GM23338 (cell line): ENCODE measurements at regions not wholly inside any gene's neighbourhood (a gene's known extent, or its start where the extent isn't known, plus 50 kb on each side); places are given as distances from the start of the nearest gene placed in this dataset.

ENCODE experiments used
- ATAC-seq: fragments of 200-7000 bp; cut with Tn5 transposase; 3 replicates; pipeline ENCODE4 v1.9.1; 2020
- DNase-seq: peaks from one replicate; pipeline ENCODE4 v3.0.0-alpha.2; 2015; ENCODE audit warnings: low spot score
- H2AFZ ChIP-seq: fragments of 200-600 bp; sonication (generic); 2 replicates; pipeline ENCODE4 v1.8.0; 2016; ENCODE audit warnings: antibody characterized with exemption, mild to moderate bottlenecking, moderate library complexity
- H3F3A ChIP-seq: fragments of 200-600 bp; sonication (generic); replicated peaks from 2 replicates; pipeline ENCODE4 v1.8.0; 2017; ENCODE audit warnings: antibody characterized with exemption, mixed run types, low read depth
- H3K27ac ChIP-seq: fragments of 200-600 bp; sonication (generic); 2 replicates; pipeline ENCODE4 v1.6.1; 2016; ENCODE audit warnings: low read depth
- H3K27me3 ChIP-seq: fragments of 200-600 bp; sonication (generic); 2 replicates; pipeline ENCODE4 v1.8.0; 2016; ENCODE audit warnings: mild to moderate bottlenecking, mixed run types, moderate library complexity; ENCODE audit not compliant: insufficient read depth
- H3K36me3 ChIP-seq: fragments of 200-600 bp; sonication (generic); 2 replicates; pipeline ENCODE4 v1.8.0; 2016; ENCODE audit warnings: mild to moderate bottlenecking; ENCODE audit not compliant: insufficient read depth
- H3K4me1 ChIP-seq: fragments of 200-600 bp; sonication (generic); 2 replicates; pipeline ENCODE4 v1.8.0; 2016; ENCODE audit warnings: mild to moderate bottlenecking, moderate library complexity; ENCODE audit not compliant: insufficient read depth
- H3K4me2 ChIP-seq: fragments of 200-600 bp; sonication (generic); 2 replicates; pipeline ENCODE4 v1.7.1; 2017; ENCODE audit warnings: mixed run types
- H3K4me3 ChIP-seq: fragments of 200-600 bp; sonication (generic); 2 replicates; pipeline ENCODE4 v1.6.1; 2016; ENCODE audit warnings: mixed run types
- H3K79me2 ChIP-seq: fragments of 200-600 bp; sonication (generic); replicated peaks from 2 replicates; pipeline ENCODE4 v1.8.0; 2017; ENCODE audit warnings: mild to moderate bottlenecking; ENCODE audit not compliant: insufficient read depth
- H3K9me2 ChIP-seq: fragments of 200-600 bp; sonication (generic); 2 replicates; pipeline ENCODE4 v1.8.0; 2017; ENCODE audit not compliant: insufficient read depth
- H4K20me1 ChIP-seq: fragments of 200-600 bp; sonication (generic); replicated peaks from 2 replicates; pipeline ENCODE4 v1.8.0; 2017; ENCODE audit warnings: mild to moderate bottlenecking; ENCODE audit not compliant: insufficient read depth
- H3K27ac Mint-ChIP-seq: 2 replicates; pipeline ENCODE4 v1.8.0; 2020; ENCODE audit warnings: inconsistent platforms, mild to moderate bottlenecking, moderate library complexity, mixed read lengths
- H3K27me3 Mint-ChIP-seq: 3 replicates; pipeline ENCODE4 v1.8.0; 2022; ENCODE audit warnings: low read depth, mild to moderate bottlenecking, moderate library complexity, mixed read lengths, inconsistent platforms; ENCODE audit not compliant: insufficient read depth, poor library complexity
- H3K36me3 Mint-ChIP-seq: 3 replicates; pipeline ENCODE4 v1.8.0; 2021; ENCODE audit warnings: low read depth, mild to moderate bottlenecking, inconsistent platforms, moderate library complexity, mixed read lengths
- H3K4me1 Mint-ChIP-seq: 3 replicates; pipeline ENCODE4 v1.8.0; 2020; ENCODE audit warnings: mild to moderate bottlenecking, inconsistent platforms, mixed read lengths
- H3K4me3 Mint-ChIP-seq: 3 replicates; pipeline ENCODE4 v1.8.0; 2021; ENCODE audit warnings: moderate library complexity, mild to moderate bottlenecking, inconsistent platforms, mixed read lengths
- H3K9me3 Mint-ChIP-seq: 3 replicates; pipeline ENCODE4 v1.8.0; 2020; ENCODE audit warnings: moderate library complexity, mild to moderate bottlenecking, inconsistent platforms, mixed read lengths
- CREB1 ChIP-seq: fragments of 250-450 bp; sonication (Bioruptor Pico); IDR thresholded peaks from 2 replicates; pipeline ENCODE4 v1.5.0; 2020; ENCODE audit warnings: low read depth, mild to moderate bottlenecking, moderate library complexity
- EZH2 ChIP-seq: fragments of 200-600 bp; sonication (generic); IDR thresholded peaks from one replicate; pipeline ENCODE4 v1.8.0; 2017; ENCODE audit warnings: antibody characterized with exemption, mild to moderate bottlenecking, low read depth; ENCODE audit not compliant: unreplicated experiment
- EZH2phosphoT487 ChIP-seq: fragments of 200-600 bp; sonication (generic); IDR thresholded peaks from one replicate; pipeline ENCODE4 v1.8.1; 2018; ENCODE audit warnings: antibody characterized with exemption; ENCODE audit not compliant: unreplicated experiment
- JUNB ChIP-seq: IDR thresholded peaks from one replicate; pipeline ENCODE4 v1.6.1; 2016; ENCODE audit warnings: antibody characterized with exemption; ENCODE audit not compliant: unreplicated experiment
- NANOG ChIP-seq: IDR thresholded peaks from 2 replicates; pipeline ENCODE4 v1.6.1; 2016; ENCODE audit warnings: antibody characterized with exemption, borderline replicate concordance
- POLR2AphosphoS5 ChIP-seq: IDR thresholded peaks from 2 replicates; pipeline ENCODE4 v1.6.1; 2016; ENCODE audit warnings: antibody characterized with exemption, low read depth
- STAT1 ChIP-seq: IDR thresholded peaks from one replicate; pipeline ENCODE4 v1.6.1; 2016; ENCODE audit warnings: antibody characterized with exemption; ENCODE audit not compliant: unreplicated experiment
- ZNF331 ChIP-seq: fragments of 250-450 bp; sonication (Bioruptor Pico); IDR thresholded peaks from 2 replicates; pipeline ENCODE4 v1.5.0; 2020; ENCODE audit warnings: low read depth, mild to moderate bottlenecking, moderate library complexity
- TF ChIP-seq, protein P1 (sequence below): fragments of 250-450 bp; sonication (Bioruptor Pico); IDR thresholded peaks from 2 replicates; pipeline ENCODE4 v1.5.0; 2020; ENCODE audit warnings: mild to moderate bottlenecking, moderate library complexity
- TF ChIP-seq, protein P2 (sequence below), 2 experiments: fragments of 200-600 bp in 1 of 2; sonication (generic) in 1 of 2; conservative IDR thresholded peaks; 2 replicates each; pipeline versions ENCODE4 v1.5.1 to v1.6.1; 2016 to 2017; ENCODE audit warnings: antibody characterized with exemption in 2 of 2, low read depth in 2 of 2, mild to moderate bottlenecking in 2 of 2, moderate library complexity in 1 of 2
- TF ChIP-seq, protein P3 (sequence below): IDR thresholded peaks from 2 replicates; pipeline ENCODE4 v1.6.1; 2016; ENCODE audit warnings: antibody characterized with exemption

DNA sequence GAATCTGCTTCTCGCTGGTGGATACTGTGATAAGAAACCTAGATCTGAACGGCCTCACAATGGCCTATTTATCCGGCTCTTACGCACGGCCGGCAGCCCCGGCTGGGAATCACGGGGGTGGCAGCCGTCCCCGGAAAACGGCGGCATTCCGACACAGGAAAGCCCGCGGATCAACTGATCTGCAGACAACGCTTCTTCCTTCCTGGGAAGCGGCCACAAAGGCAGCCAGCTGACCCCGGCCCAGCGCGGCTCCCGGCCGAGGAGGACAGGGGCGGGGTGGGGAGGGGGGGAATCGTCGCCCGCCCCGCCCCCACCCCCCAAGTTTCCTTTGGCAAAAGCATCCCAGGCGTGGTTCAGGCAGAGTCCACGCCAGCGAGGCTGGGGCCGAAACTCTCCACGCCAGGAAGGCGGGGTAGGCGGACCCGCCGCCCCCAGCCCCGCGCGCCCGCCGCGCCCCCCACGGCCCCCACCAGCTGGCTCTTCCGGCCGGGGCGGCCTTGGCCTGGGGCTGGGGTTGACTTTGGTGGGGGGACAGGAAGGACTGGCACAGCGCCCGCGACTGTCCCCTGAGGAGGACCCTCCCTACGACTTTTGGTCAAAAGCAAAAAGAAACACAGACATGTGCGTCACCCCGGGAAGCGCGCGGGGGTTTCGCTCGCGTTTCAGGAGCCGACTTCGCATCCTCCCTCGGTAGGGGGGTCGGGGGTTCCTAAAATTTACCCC, 247.7 kb upstream of the ANKRD55 start:
- Histone ChIP-seq H3K79me2 (no peaks in the 10 kb centered on the region), H3K4me2 (peak overlapping the region; percentile 96), H3F3A (no peaks in the 10 kb centered on the region), H3K9me2 (no peaks in the 10 kb centered on the region), H3K4me3 (peak overlapping the region; percentile 81), H3K4me1 (peaks cover 8% of the 10 kb centered on the region), H2AFZ (peak overlapping the region; percentile 95), H4K20me1 (no peaks in the 10 kb centered on the region), H3K27ac (no peak overlapping the region), H3K27me3 (peaks cover 36% of the 10 kb centered on the region), H3K36me3 (no peaks in the 10 kb centered on the region)
- peaks cover 14% of the 10 kb centered on the region for H3K27me3 Mint-ChIP-seq
- peaks cover under 1% of the 10 kb centered on the region; the same call in 1 of the 3 replicates for H3K9me3 Mint-ChIP-seq
- H3K4me1 Mint-ChIP-seq = peaks cover 13% of the 10 kb centered on the region
- ATAC-seq (peak; percentile 79), DNase-seq (peak; percentile 74)
- H3K4me3 Mint-ChIP-seq = peak overlapping the region; percentile 77
- TF ChIP-seq JUNB = no peak
- TF ChIP-seq STAT1 = no peak
- TF ChIP-seq NANOG = no peak
- no peak for TF ChIP-seq CREB1 (CRISPR knock-in tag)
- TF ChIP-seq, protein P1, sequence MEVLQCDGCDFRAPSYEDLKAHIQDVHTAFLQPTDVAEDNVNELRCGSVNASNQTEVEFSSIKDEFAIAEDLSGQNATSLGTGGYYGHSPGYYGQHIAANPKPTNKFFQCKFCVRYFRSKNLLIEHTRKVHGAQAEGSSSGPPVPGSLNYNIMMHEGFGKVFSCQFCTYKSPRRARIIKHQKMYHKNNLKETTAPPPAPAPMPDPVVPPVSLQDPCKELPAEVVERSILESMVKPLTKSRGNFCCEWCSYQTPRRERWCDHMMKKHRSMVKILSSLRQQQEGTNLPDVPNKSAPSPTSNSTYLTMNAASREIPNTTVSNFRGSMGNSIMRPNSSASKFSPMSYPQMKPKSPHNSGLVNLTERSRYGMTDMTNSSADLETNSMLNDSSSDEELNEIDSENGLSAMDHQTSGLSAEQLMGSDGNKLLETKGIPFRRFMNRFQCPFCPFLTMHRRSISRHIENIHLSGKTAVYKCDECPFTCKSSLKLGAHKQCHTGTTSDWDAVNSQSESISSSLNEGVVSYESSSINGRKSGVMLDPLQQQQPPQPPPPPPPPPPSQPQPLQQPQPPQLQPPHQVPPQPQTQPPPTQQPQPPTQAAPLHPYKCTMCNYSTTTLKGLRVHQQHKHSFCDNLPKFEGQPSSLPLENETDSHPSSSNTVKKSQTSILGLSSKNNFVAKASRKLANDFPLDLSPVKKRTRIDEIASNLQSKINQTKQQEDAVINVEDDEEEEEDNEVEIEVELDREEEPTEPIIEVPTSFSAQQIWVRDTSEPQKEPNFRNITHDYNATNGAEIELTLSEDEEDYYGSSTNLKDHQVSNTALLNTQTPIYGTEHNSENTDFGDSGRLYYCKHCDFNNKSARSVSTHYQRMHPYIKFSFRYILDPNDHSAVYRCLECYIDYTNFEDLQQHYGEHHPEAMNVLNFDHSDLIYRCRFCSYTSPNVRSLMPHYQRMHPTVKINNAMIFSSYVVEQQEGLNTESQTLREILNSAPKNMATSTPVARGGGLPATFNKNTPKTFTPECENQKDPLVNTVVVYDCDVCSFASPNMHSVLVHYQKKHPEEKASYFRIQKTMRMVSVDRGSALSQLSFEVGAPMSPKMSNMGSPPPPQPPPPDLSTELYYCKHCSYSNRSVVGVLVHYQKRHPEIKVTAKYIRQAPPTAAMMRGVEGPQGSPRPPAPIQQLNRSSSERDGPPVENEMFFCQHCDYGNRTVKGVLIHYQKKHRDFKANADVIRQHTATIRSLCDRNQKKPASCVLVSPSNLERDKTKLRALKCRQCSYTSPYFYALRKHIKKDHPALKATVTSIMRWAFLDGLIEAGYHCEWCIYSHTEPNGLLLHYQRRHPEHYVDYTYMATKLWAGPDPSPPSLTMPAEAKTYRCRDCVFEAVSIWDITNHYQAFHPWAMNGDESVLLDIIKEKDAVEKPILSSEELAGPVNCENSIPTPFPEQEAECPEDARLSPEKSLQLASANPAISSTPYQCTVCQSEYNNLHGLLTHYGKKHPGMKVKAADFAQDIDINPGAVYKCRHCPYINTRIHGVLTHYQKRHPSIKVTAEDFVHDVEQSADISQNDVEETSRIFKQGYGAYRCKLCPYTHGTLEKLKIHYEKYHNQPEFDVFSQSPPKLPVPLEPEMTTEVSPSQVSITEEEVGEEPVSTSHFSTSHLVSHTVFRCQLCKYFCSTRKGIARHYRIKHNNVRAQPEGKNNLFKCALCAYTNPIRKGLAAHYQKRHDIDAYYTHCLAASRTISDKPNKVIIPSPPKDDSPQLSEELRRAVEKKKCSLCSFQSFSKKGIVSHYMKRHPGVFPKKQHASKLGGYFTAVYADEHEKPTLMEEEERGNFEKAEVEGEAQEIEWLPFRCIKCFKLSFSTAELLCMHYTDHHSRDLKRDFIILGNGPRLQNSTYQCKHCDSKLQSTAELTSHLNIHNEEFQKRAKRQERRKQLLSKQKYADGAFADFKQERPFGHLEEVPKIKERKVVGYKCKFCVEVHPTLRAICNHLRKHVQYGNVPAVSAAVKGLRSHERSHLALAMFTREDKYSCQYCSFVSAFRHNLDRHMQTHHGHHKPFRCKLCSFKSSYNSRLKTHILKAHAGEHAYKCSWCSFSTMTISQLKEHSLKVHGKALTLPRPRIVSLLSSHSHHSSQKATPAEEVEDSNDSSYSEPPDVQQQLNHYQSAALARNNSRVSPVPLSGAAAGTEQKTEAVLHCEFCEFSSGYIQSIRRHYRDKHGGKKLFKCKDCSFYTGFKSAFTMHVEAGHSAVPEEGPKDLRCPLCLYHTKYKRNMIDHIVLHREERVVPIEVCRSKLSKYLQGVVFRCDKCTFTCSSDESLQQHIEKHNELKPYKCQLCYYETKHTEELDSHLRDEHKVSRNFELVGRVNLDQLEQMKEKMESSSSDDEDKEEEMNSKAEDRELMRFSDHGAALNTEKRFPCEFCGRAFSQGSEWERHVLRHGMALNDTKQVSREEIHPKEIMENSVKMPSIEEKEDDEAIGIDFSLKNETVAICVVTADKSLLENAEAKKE (CRISPR knock-in tag) = no peak
- TF ChIP-seq, protein P2, sequence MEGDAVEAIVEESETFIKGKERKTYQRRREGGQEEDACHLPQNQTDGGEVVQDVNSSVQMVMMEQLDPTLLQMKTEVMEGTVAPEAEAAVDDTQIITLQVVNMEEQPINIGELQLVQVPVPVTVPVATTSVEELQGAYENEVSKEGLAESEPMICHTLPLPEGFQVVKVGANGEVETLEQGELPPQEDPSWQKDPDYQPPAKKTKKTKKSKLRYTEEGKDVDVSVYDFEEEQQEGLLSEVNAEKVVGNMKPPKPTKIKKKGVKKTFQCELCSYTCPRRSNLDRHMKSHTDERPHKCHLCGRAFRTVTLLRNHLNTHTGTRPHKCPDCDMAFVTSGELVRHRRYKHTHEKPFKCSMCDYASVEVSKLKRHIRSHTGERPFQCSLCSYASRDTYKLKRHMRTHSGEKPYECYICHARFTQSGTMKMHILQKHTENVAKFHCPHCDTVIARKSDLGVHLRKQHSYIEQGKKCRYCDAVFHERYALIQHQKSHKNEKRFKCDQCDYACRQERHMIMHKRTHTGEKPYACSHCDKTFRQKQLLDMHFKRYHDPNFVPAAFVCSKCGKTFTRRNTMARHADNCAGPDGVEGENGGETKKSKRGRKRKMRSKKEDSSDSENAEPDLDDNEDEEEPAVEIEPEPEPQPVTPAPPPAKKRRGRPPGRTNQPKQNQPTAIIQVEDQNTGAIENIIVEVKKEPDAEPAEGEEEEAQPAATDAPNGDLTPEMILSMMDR (conservative IDR thresholded peaks at IDR 0.05; ENCODE audit: low read depth in 2 of 2) = no peak
- no peak for TF ChIP-seq EZH2phosphoT487
- no peak for TF ChIP-seq ZNF331 (CRISPR knock-in tag)
- no peak for TF ChIP-seq EZH2
- TF ChIP-seq POLR2AphosphoS5 = no peak
- TF ChIP-seq, protein P3, sequence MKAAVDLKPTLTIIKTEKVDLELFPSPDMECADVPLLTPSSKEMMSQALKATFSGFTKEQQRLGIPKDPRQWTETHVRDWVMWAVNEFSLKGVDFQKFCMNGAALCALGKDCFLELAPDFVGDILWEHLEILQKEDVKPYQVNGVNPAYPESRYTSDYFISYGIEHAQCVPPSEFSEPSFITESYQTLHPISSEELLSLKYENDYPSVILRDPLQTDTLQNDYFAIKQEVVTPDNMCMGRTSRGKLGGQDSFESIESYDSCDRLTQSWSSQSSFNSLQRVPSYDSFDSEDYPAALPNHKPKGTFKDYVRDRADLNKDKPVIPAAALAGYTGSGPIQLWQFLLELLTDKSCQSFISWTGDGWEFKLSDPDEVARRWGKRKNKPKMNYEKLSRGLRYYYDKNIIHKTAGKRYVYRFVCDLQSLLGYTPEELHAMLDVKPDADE = no peak
- H3K27ac Mint-ChIP-seq = no peak overlapping the region
- no peaks in the 10 kb centered on the region for H3K36me3 Mint-ChIP-seq
